Duodenal mucosa (tissue), 2 donors: ENCODE measurements at regions not wholly inside any gene's neighbourhood (a gene's known extent, or its start where the extent isn't known, plus 50 kb on each side); places are given as distances from the start of the nearest gene placed in this dataset.

Source experiments
- H3K27ac ChIP-seq: one replicate; pipeline ENCODE4 v1.7.0; 2013; ENCODE audit warnings: low read depth, low read length
- H3K27me3 ChIP-seq, 2 donors: one replicate each; pipeline ENCODE4 v1.7.0; 2013; ENCODE audit warnings: low read length in 2 of 2, control low read depth in 1 of 2; ENCODE audit not compliant: insufficient read depth in 2 of 2, control insufficient read depth in 1 of 2
- H3K36me3 ChIP-seq, 2 donors: one replicate each; pipeline ENCODE4 v1.7.0; 2013; ENCODE audit warnings: low read length in 2 of 2, control low read depth in 1 of 2; ENCODE audit not compliant: insufficient read depth in 2 of 2, control insufficient read depth in 1 of 2
- H3K4me1 ChIP-seq, 2 donors: one replicate each; pipeline ENCODE4 v1.7.0; 2013; ENCODE audit warnings: low read length in 2 of 2, control low read depth in 1 of 2; ENCODE audit not compliant: insufficient read depth in 2 of 2, control insufficient read depth in 1 of 2
- H3K4me3 ChIP-seq, 2 donors: one replicate each; pipeline ENCODE4 v1.7.0; 2013; ENCODE audit warnings: low read length in 2 of 2, low read depth in 1 of 2
- H3K9ac ChIP-seq, 2 donors: one replicate each; pipeline ENCODE4 v1.7.0; 2013; ENCODE audit warnings: low read length in 2 of 2, low read depth in 1 of 2
- H3K9me3 ChIP-seq, 2 donors: one replicate each; pipeline ENCODE4 v1.7.0; 2013; ENCODE audit warnings: low read length in 2 of 2, control low read depth in 1 of 2; ENCODE audit not compliant: control insufficient read depth in 1 of 2

GRCh38 chr7:156207306-156207705 lies 395.0 kb upstream of the SHH start:
- no peaks in the 10 kb centered on the region for H3K36me3 ChIP-seq
- no peak overlapping the region for H3K27ac ChIP-seq
- H3K9me3 ChIP-seq: no peaks in the 10 kb centered on the region
- no peaks in the 10 kb centered on the region for H3K27me3 ChIP-seq
- no peak overlapping the region for H3K9ac ChIP-seq
- no peaks in the 10 kb centered on the region for H3K4me1 ChIP-seq
- no peak overlapping the region for H3K4me3 ChIP-seq

- no peaks in the 10 kb centered on the region for H3K4me1 ChIP-seq
- H3K27ac ChIP-seq: no peak overlapping the region
- no peak overlapping the region for H3K4me3 ChIP-seq
- H3K9me3 ChIP-seq: no peaks in the 10 kb centered on the region
- H3K9ac ChIP-seq: no peak overlapping the region
- H3K27me3 ChIP-seq: no peaks in the 10 kb centered on the region
- no peaks in the 10 kb centered on the region for H3K36me3 ChIP-seq
These were observed 393.9 kb upstream of the SHH start for GRCh38 chr7:156206174-156206573.

- Histone ChIP-seq H3K4me1 (no peaks in the 10 kb centered on the region), H3K27me3 (no peaks in the 10 kb centered on the region), H3K9ac (no peak overlapping the region), H3K36me3 (no peaks in the 10 kb centered on the region), H3K4me3 (no peak overlapping the region), H3K9me3 (no peaks in the 10 kb centered on the region), H3K27ac (no peak overlapping the region)
These were observed 392.6 kb upstream of the SHH start for GRCh38 chr7:156204820-156205219.

- no peak overlapping the region for H3K9ac ChIP-seq
- H3K4me1 ChIP-seq: no peaks in the 10 kb centered on the region
- no peaks in the 10 kb centered on the region for H3K9me3 ChIP-seq
- H3K4me3 ChIP-seq: no peak overlapping the region
- H3K27me3 ChIP-seq: no peaks in the 10 kb centered on the region
- no peak overlapping the region for H3K27ac ChIP-seq
- no peaks in the 10 kb centered on the region for H3K36me3 ChIP-seq
These were observed 391.7 kb upstream of the SHH start for GRCh38 chr7:156203923-156204322.

GRCh38 chr7:156198277-156198676 lies 386.0 kb upstream of the SHH start:
- H3K36me3 ChIP-seq: no peaks in the 10 kb centered on the region
- H3K4me1 ChIP-seq: no peaks in the 10 kb centered on the region
- no peaks in the 10 kb centered on the region for H3K9me3 ChIP-seq
- H3K27ac ChIP-seq: no peak overlapping the region
- no peaks in the 10 kb centered on the region for H3K27me3 ChIP-seq
- no peak overlapping the region for H3K4me3 ChIP-seq
- no peak overlapping the region for H3K9ac ChIP-seq

GRCh38 chr7:156196649-156197048 lies 384.4 kb upstream of the SHH start:
- H3K4me1 ChIP-seq: no peaks in the 10 kb centered on the region
- H3K9ac ChIP-seq: no peak overlapping the region
- no peaks in the 10 kb centered on the region for H3K9me3 ChIP-seq
- H3K27ac ChIP-seq: no peak overlapping the region
- no peak overlapping the region for H3K4me3 ChIP-seq
- H3K36me3 ChIP-seq: no peaks in the 10 kb centered on the region
- H3K27me3 ChIP-seq: no peaks in the 10 kb centered on the region

GRCh38 chr7:156195276-156195675 lies 383.0 kb upstream of the SHH start:
- H3K36me3 ChIP-seq: no peaks in the 10 kb centered on the region
- H3K9me3 ChIP-seq: no peaks in the 10 kb centered on the region
- H3K27me3 ChIP-seq: no peaks in the 10 kb centered on the region
- no peak overlapping the region for H3K4me3 ChIP-seq
- H3K27ac ChIP-seq: no peak overlapping the region
- no peaks in the 10 kb centered on the region for H3K4me1 ChIP-seq
- H3K9ac ChIP-seq: no peak overlapping the region

- Histone ChIP-seq H3K27me3 (no peaks in the 10 kb centered on the region), H3K4me1 (no peaks in the 10 kb centered on the region), H3K9ac (no peak overlapping the region), H3K27ac (no peak overlapping the region), H3K36me3 (no peaks in the 10 kb centered on the region), H3K9me3 (no peaks in the 10 kb centered on the region), H3K4me3 (no peak overlapping the region)
These were observed 382.6 kb upstream of the SHH start for GRCh38 chr7:156194813-156195212.

GRCh38 chr7:156192921-156193320 lies 380.7 kb upstream of the SHH start:
- Histone ChIP-seq H3K27ac (no peak overlapping the region), H3K36me3 (no peaks in the 10 kb centered on the region), H3K4me3 (no peak overlapping the region), H3K9me3 (no peaks in the 10 kb centered on the region), H3K4me1 (no peaks in the 10 kb centered on the region), H3K27me3 (no peaks in the 10 kb centered on the region), H3K9ac (no peak overlapping the region)

GRCh38 chr7:156191090-156191489 lies 378.8 kb upstream of the SHH start:
- Histone ChIP-seq H3K9ac (no peak overlapping the region), H3K4me1 (no peaks in the 10 kb centered on the region), H3K4me3 (no peak overlapping the region), H3K27ac (no peak overlapping the region), H3K9me3 (peaks cover 0 to 2% of the 10 kb centered on the region in 2 donors), H3K27me3 (no peaks in the 10 kb centered on the region), H3K36me3 (no peaks in the 10 kb centered on the region)

- H3K27ac ChIP-seq: no peak overlapping the region
- H3K9ac ChIP-seq: no peak overlapping the region
- H3K4me1 ChIP-seq: no peaks in the 10 kb centered on the region
- no peaks in the 10 kb centered on the region for H3K36me3 ChIP-seq
- no peaks in the 10 kb centered on the region for H3K27me3 ChIP-seq
- no peak overlapping the region for H3K4me3 ChIP-seq
- H3K9me3 ChIP-seq: peaks cover 0 to 2% of the 10 kb centered on the region in 2 donors
These were observed 372.8 kb upstream of the SHH start for GRCh38 chr7:156185076-156185475.
